Globus pallidus (tissue), 1 donor: ENCODE measurements at regions not wholly inside any gene's neighbourhood (a gene's known extent, or its start where the extent isn't known, plus 50 kb on each side); places are given as distances from the start of the nearest gene placed in this dataset.

ENCODE experiments used
- DNase-seq: peaks from one replicate; pipeline ENCODE4 v3.0.0-alpha.2; 2015; ENCODE audit warnings: low spot score

GRCh38 chr16:47779201-47780016 lies 318.3 kb downstream of the PHKB start:
- no peak for DNase-seq

DNA sequence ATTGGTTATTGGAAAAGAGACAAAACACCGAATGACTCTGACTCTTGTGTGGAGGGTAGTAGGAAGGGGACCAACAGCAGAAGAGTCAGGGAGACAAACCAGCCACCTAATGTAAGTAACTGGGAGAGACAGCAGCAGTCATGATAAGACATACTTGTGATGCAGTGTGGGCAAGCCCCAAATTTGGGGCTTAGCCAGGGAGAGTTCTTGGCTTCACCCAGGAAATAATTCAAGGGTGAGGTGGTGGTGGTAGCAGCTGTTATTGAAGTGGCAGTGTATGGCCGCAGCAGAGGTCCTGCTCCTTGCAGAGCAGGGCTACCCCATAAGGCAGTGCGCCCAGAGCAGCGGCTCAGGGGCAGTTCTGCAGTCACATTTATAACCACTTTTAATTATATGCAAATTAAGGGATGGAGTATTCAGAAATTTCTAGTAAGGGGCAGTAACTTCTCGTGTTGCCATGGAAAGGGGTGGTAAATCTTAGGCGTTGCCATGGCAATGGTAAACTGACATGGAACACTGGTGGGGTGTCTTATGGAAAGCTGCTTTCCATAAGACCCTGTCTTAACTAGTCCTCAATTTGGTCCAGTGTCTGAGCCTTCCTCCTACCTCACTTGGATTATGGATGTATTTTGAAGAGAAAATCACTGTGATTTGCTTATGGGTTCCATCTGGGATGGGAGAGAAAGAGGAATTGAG lies 317.1 kb downstream of the PHKB start:
- no peak for DNase-seq

DNA sequence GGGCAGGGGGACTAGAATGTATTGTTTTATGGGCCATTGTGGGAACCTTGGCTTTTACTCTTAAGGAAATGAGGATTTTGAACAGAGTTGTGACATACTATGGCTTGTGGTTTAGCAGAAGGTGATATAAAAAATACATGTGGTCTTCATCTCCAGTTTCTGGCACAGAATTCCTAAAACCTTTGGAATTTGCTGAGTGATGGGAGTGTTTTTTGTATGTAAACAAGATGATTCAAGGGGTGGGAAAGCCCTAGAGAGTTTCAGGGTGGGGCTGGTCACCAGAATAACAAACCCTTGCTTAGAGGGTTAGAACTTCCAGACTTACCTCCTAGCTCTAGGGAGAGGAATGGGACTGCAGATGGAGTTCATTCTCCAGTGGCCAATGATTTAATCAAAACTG lies 316.1 kb downstream of the PHKB start:
- no peak for DNase-seq

GRCh38 chr16:47774661-47775060 lies 313.5 kb downstream of the PHKB start:
- DNase-seq = no peak

GRCh38 chr16:47753659-47754058 lies 292.5 kb downstream of the PHKB start:
- DNase-seq = no peak
